H9 (cell line): ENCODE measurements at regions not wholly inside any gene's neighbourhood (a gene's known extent, or its start where the extent isn't known, plus 50 kb on each side); places are given as distances from the start of the nearest gene placed in this dataset.

Experiments used
- DNase-seq: peaks from one replicate; pipeline ENCODE4 v3.0.0-alpha.2; 2017
- H2AFZ ChIP-seq: one replicate; pipeline ENCODE4 v1.6.1; 2013; ENCODE audit warnings: mild to moderate bottlenecking, low read length, control low read depth, moderate library complexity
- H2AK5ac ChIP-seq: 2 replicates; pipeline ENCODE4 v1.6.1; 2013; ENCODE audit warnings: low read length, control low read depth, mixed read lengths; ENCODE audit not compliant: insufficient read length
- H2BK120ac ChIP-seq: one replicate; pipeline ENCODE4 v1.6.1; 2013; ENCODE audit warnings: low read depth, mild to moderate bottlenecking, low read length, control low read depth, inconsistent platforms; ENCODE audit not compliant: poor library complexity, severe bottlenecking
- H2BK12ac ChIP-seq: 2 replicates; pipeline ENCODE4 v1.6.1; 2013; ENCODE audit warnings: low read length, control low read depth, mixed read lengths, low read depth; ENCODE audit not compliant: insufficient read length
- H2BK15ac ChIP-seq: 2 replicates; pipeline ENCODE4 v1.6.1; 2013; ENCODE audit warnings: low read depth, low read length, control low read depth
- H2BK20ac ChIP-seq: one replicate; pipeline ENCODE4 v1.6.1; 2013; ENCODE audit warnings: low read depth, mild to moderate bottlenecking, low read length, control low read depth, inconsistent platforms; ENCODE audit not compliant: poor library complexity, severe bottlenecking
- H2BK5ac ChIP-seq: 2 replicates; pipeline ENCODE4 v1.6.1; 2013; ENCODE audit warnings: low read length, control low read depth, mixed read lengths; ENCODE audit not compliant: insufficient read length
- H3K14ac ChIP-seq: 2 replicates; pipeline ENCODE4 v1.6.1; 2013; ENCODE audit warnings: low read length, control low read depth; ENCODE audit not compliant: insufficient read depth
- H3K18ac ChIP-seq: 2 replicates; pipeline ENCODE4 v1.6.1; 2013; ENCODE audit warnings: low read depth, mild to moderate bottlenecking, mixed read lengths, low read length, control low read depth; ENCODE audit not compliant: insufficient read length
- H3K23ac ChIP-seq: 2 replicates; pipeline ENCODE4 v1.6.1; 2013; ENCODE audit warnings: low read length, control low read depth, mixed read lengths, low read depth; ENCODE audit not compliant: insufficient read length
- H3K23me2 ChIP-seq: 2 replicates; pipeline ENCODE4 v1.6.1; 2013; ENCODE audit warnings: low read depth, mild to moderate bottlenecking, mixed read lengths, low read length, control low read depth; ENCODE audit not compliant: insufficient read length, poor library complexity, severe bottlenecking
- H3K27ac ChIP-seq: 2 replicates; pipeline ENCODE4 v1.5.1; 2013; ENCODE audit warnings: low read length, control low read depth, mixed read lengths, low read depth; ENCODE audit not compliant: insufficient read length
- H3K27me3 ChIP-seq: 2 replicates; pipeline ENCODE4 v1.6.1; 2013; ENCODE audit warnings: low read length, control low read depth, inconsistent platforms; ENCODE audit not compliant: insufficient read depth
- H3K4ac ChIP-seq: 2 replicates; pipeline ENCODE4 v1.6.1; 2013; ENCODE audit warnings: low read depth, mild to moderate bottlenecking, control low read depth, inconsistent platforms, low read length, moderate library complexity
- H3K4me1 ChIP-seq: 2 replicates; pipeline ENCODE4 v1.6.1; 2013; ENCODE audit warnings: low read length, control low read depth, inconsistent platforms; ENCODE audit not compliant: insufficient read depth
- H3K4me2 ChIP-seq: 2 replicates; pipeline ENCODE4 v1.6.1; 2013; ENCODE audit warnings: low read length, control low read depth, mixed read lengths; ENCODE audit not compliant: insufficient read length, insufficient read depth
- H3K56ac ChIP-seq: 2 replicates; pipeline ENCODE4 v1.6.1; 2013; ENCODE audit warnings: low read depth, mild to moderate bottlenecking, mixed read lengths, low read length, control low read depth; ENCODE audit not compliant: insufficient read length
- H3K79me1 ChIP-seq: 2 replicates; pipeline ENCODE4 v1.6.1; 2013; ENCODE audit warnings: low read depth, mild to moderate bottlenecking, moderate library complexity, low read length, control low read depth, inconsistent platforms; ENCODE audit not compliant: insufficient read depth, poor library complexity, severe bottlenecking
- H3K79me2 ChIP-seq: 2 replicates; pipeline ENCODE4 v1.6.1; 2013; ENCODE audit warnings: low read length, control low read depth, inconsistent platforms; ENCODE audit not compliant: insufficient read depth
- H3K9ac ChIP-seq: 2 replicates; pipeline ENCODE4 v1.6.1; 2013; ENCODE audit warnings: low read length, control low read depth, mixed read lengths; ENCODE audit not compliant: insufficient read length; ENCODE audit errors: extremely low read depth
- H3K9me3 ChIP-seq: one replicate; pipeline ENCODE4 v1.6.1; 2013; ENCODE audit warnings: low read depth, low read length, inconsistent platforms; ENCODE audit not compliant: control insufficient read depth
- H3T11ph ChIP-seq: one replicate; pipeline ENCODE4 v1.6.1; 2013; ENCODE audit warnings: mild to moderate bottlenecking, low read length, control low read depth, inconsistent platforms
- H4K20me1 ChIP-seq: one replicate; pipeline ENCODE4 v1.6.1; 2013; ENCODE audit not compliant: control insufficient read depth, insufficient read length, insufficient read depth
- H4K5ac ChIP-seq: 2 replicates; pipeline ENCODE4 v1.6.1; 2013; ENCODE audit warnings: low read depth, mild to moderate bottlenecking, mixed read lengths, low read length, control low read depth; ENCODE audit not compliant: insufficient read length
- H4K8ac ChIP-seq: replicated peaks from 2 replicates; pipeline ENCODE4 v1.6.1; 2013; ENCODE audit warnings: low read length, control low read depth, mixed read lengths, low read depth; ENCODE audit not compliant: insufficient read length
- H4K91ac ChIP-seq: 2 replicates; pipeline ENCODE4 v1.6.1; 2013; ENCODE audit warnings: low read depth, mild to moderate bottlenecking, moderate library complexity, mixed read lengths, low read length, control low read depth; ENCODE audit not compliant: insufficient read length
- H3K27ac Mint-ChIP-seq, 3 experiments: 2 replicates in 2 of 3; 3 replicates in 1 of 3; pipeline ENCODE4 v1.8.0; 2020 to 2021; ENCODE audit warnings: mixed read lengths in 3 of 3, mild to moderate bottlenecking in 1 of 3, moderate library complexity in 1 of 3
- H3K27me3 Mint-ChIP-seq: 2 replicates; pipeline ENCODE4 v1.8.0; 2021; ENCODE audit warnings: low read depth, mild to moderate bottlenecking, moderate library complexity, mixed read lengths
- H3K36me3 Mint-ChIP-seq, 3 experiments: 2 replicates in 2 of 3; 3 replicates in 1 of 3; pipeline ENCODE4 v1.8.0; 2020 to 2021; ENCODE audit warnings: low read depth in 3 of 3, mixed read lengths in 3 of 3; ENCODE audit not compliant: insufficient read depth in 1 of 3
- H3K4me1 Mint-ChIP-seq, 2 experiments: 2 replicates each; pipeline ENCODE4 v1.8.0; 2020; ENCODE audit warnings: mixed read lengths in 2 of 2
- H3K4me3 Mint-ChIP-seq, 2 experiments: 2 replicates in 1 of 2; 3 replicates in 1 of 2; pipeline ENCODE4 v1.8.0; 2020 to 2021; ENCODE audit warnings: mild to moderate bottlenecking in 2 of 2, mixed read lengths in 2 of 2, moderate library complexity in 1 of 2
- H3K9me3 Mint-ChIP-seq, 2 experiments: 2 replicates in 1 of 2; 3 replicates in 1 of 2; pipeline ENCODE4 v1.8.0; 2020; ENCODE audit warnings: mild to moderate bottlenecking in 2 of 2, mixed read lengths in 2 of 2, moderate library complexity in 1 of 2
- CTCF ChIP-seq: fragments of 200-600 bp; sonication (generic); conservative IDR thresholded peaks from 3 replicates; pipeline ENCODE4 v1.8.0; 2021; ENCODE audit warnings: antibody characterized with exemption, mild to moderate bottlenecking
- WGBS: extraction: QIAGEN DNeasy Blood & Tissue Kit; methylation state at CpG from one replicate; pipeline ENCODE4 v1.1.7; 2013; ENCODE audit warnings: missing lambda C conversion rate, low lambda C conversion rate, mixed read lengths; ENCODE audit not compliant: insufficient read length; ENCODE audit errors: extremely low coverage; 5-methylcytosine and 5-hydroxymethylcytosine counted together

DNA sequence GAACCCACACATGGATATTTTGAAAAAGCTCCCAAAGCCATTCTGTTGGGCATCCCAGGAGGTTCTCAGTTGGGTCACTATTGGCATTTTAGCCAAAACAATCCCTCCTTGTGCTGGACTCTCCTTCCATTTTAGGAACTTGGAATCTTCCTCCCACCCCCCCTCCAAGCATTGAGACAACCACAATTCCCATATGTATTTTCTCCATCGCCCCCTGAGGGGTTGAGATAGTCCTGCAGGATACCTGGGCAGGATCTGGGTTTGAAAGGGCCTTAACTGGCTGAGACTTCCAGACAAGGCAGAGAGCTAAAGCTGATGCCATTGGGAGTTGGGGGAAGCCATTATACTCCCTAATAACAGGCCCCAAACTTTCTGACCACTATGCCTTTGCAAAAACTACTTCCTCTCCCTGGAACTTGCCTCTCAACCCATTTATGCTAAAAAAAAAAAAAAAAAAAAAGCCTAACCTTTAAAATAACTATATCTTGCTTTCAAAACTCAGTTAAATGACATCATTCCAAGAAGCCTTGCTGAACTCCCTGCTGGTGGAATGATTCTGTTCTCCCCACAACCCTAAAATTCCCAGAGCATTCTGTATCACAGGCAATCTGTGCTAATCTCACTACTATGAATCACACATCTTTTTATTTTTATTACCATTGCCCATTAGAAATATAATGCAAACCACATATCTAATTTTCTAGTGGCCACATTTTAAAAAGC is 77.5 kb upstream of the PDE1C start:
- no peak for DNase-seq
- Histone ChIP-seq H3K9me3 (no peaks in the 10 kb centered on the region), H3K23ac (no peak overlapping the region), H2AFZ (no peak overlapping the region), H3K79me1 (no peaks in the 10 kb centered on the region), H3K18ac (no peak overlapping the region), H3K23me2 (no peaks in the 10 kb centered on the region), H4K91ac (no peak overlapping the region), H2AK5ac (no peak overlapping the region), H2BK5ac (no peak overlapping the region), H3K4me2 (no peak overlapping the region), H3K27ac (no peak overlapping the region), H3K27me3 (no peaks in the 10 kb centered on the region), H3K4ac (no peak overlapping the region), H3K14ac (no peak overlapping the region), H2BK120ac (no peak overlapping the region), H3K9ac (no peak overlapping the region), H2BK12ac (no peak overlapping the region), H4K8ac (no peak overlapping the region), H3K79me2 (no peaks in the 10 kb centered on the region), H3K4me1 (no peaks in the 10 kb centered on the region), H3T11ph (no peak overlapping the region), H4K5ac (no peak overlapping the region), H3K56ac (no peak overlapping the region), H4K20me1 (no peaks in the 10 kb centered on the region), H2BK20ac (no peak overlapping the region), H2BK15ac (no peak overlapping the region)
- H3K4me1 Mint-ChIP-seq: peaks cover 6 to 14% of the 10 kb centered on the region in 2 experiments
- H3K27me3 Mint-ChIP-seq: peaks cover 38% of the 10 kb centered on the region
- H3K27ac Mint-ChIP-seq: no peak overlapping the region
- H3K9me3 Mint-ChIP-seq: peaks cover 12% of the 10 kb centered on the region in 2 experiments
- TF ChIP-seq CTCF: no peak; the same call in 2 of the 3 replicates
- WGBS: no CpG with 5 or more reads among the region's 1 CpG
- H3K4me3 Mint-ChIP-seq: no peak overlapping the region; a peak in 1 of 5 replicates
- peaks cover 0 to 14% (median 2%) of the 10 kb centered on the region in 3 experiments; a peak in 2 of 7 replicates for H3K36me3 Mint-ChIP-seq
